Stomach (tissue), 8 donors: ENCODE measurements at regions not wholly inside any gene's neighbourhood (a gene's known extent, or its start where the extent isn't known, plus 50 kb on each side); places are given as distances from the start of the nearest gene placed in this dataset.

ENCODE experiments used
- DNase-seq, 2 donors: peaks; one replicate each; pipeline versions ENCODE4 v3.0.0 to v3.0.0-alpha.2; 2013 to 2019
- H3K27ac ChIP-seq, 5 donors: fragments of 200-600 bp in 4 of 5; sonication (generic) in 4 of 5; one replicate each; pipeline ENCODE4 v1.5.1; 2013 to 2019; ENCODE audit warnings: mild to moderate bottlenecking in 1 of 5, moderate library complexity in 1 of 5
- H3K27me3 ChIP-seq, 3 donors: fragments of 200-600 bp; sonication (generic); one replicate each; pipeline ENCODE4 v1.5.1; 2017 to 2019; ENCODE audit warnings: mixed run types in 1 of 3
- H3K36me3 ChIP-seq, 4 donors: fragments of 200-600 bp; sonication (generic); 1 replicate in 3 of 4; 2 replicates in 1 of 4; pipeline ENCODE4 v1.5.1; 2016 to 2019
- H3K4me1 ChIP-seq, 4 donors: fragments of 200-600 bp; sonication (generic); one replicate each; pipeline ENCODE4 v1.5.1; 2016 to 2019
- H3K4me3 ChIP-seq, 4 donors: fragments of 200-600 bp; sonication (generic) in 3 of 4; one replicate each; pipeline ENCODE4 v1.5.1; 2016 to 2019; ENCODE audit warnings: mild to moderate bottlenecking in 1 of 4
- H3K9me3 ChIP-seq, 4 donors: fragments of 200-600 bp; sonication (generic); one replicate each; pipeline ENCODE4 v1.5.1; 2016 to 2019
- EP300 ChIP-seq: sonication (generic); formaldehyde crosslinking; IDR thresholded peaks from one replicate; pipeline ENCODE4 v1.6.1; 2017; ENCODE audit warnings: antibody characterized with exemption
- POLR2A ChIP-seq, 4 donors: fragments of 450-650 bp; IDR thresholded peaks; one replicate each; pipeline ENCODE4 v1.6.1; 2016; ENCODE audit warnings: antibody characterized with exemption in 4 of 4, control low read depth in 2 of 4, mild to moderate bottlenecking in 1 of 4, moderate library complexity in 1 of 4
- POLR2AphosphoS5 ChIP-seq, 3 donors: sonication (generic); formaldehyde crosslinking; IDR thresholded peaks; one replicate each; pipeline ENCODE4 v1.6.1; 2016; ENCODE audit warnings: antibody characterized with exemption in 3 of 3
- WGBS, 5 donors: extraction: QIAGEN DNeasy Blood & Tissue Kit in 3 of 5; methylation state at CpG; one replicate each; pipeline versions ENCODE4 v1.1.5 to v1.1.7; 2013 to 2018; 5-methylcytosine and 5-hydroxymethylcytosine counted together
- intact Hi-C: fragments of 100-400 bp; cut with DNase I; formaldehyde crosslinking; loops from one replicate; pipeline ENCODE4 v1.15.1; 2023; ENCODE audit warnings: low total_unique reads
- TF ChIP-seq, protein P1 (sequence below), 7 experiments: fragments of 450-650 bp in 4 of 7; fragments of 200-600 bp in 3 of 7; sonication (generic) in 3 of 7; IDR thresholded peaks; one replicate each; pipeline ENCODE4 v1.5.1; 2016 to 2019; ENCODE audit warnings: antibody characterized with exemption in 7 of 7, control low read depth in 2 of 7, mild to moderate bottlenecking in 1 of 7
- donor health status: healthy with polysubstance abuse.
- donor health status: Bipolar disorder and iron deficiency.
- donor health status: healthy.

DNA sequence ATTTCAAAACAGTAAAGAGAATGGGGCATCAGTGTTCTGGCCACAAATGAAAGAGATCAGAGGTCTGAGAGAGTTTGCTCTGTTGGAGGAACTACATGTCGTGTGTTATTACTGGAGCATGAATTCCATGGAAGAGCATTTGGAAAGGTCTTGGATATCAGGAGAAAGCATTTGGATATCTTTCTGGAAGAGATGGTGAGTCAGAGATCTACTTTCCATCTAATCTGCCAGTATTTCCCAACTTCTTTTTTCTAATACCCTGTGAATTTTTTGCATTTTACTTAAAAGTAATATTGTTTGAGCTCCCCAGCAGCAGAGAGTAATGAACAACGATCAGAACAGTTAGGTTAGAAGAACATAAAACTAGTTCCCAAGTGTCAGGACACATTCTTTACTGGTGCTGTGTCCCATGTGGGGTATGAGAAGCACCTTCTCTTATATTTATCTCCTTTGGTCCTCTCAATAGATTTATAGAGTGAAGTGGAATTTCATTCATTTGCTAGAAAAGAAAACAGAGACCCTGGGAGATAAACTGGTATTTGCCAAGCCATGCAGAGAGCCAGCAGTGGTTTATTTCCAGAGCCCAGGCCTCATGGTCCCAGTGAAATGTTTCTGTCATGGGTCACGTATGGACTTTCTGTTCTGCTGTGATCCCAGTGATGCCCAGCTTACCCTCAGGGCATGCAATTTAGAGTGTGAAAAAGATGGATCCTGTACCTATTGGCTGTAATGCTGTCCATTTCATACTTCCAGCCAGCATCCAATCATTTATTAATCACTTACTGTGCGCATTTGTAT is 130.8 kb upstream of the NT5C1B start:
- TF ChIP-seq, protein P1, sequence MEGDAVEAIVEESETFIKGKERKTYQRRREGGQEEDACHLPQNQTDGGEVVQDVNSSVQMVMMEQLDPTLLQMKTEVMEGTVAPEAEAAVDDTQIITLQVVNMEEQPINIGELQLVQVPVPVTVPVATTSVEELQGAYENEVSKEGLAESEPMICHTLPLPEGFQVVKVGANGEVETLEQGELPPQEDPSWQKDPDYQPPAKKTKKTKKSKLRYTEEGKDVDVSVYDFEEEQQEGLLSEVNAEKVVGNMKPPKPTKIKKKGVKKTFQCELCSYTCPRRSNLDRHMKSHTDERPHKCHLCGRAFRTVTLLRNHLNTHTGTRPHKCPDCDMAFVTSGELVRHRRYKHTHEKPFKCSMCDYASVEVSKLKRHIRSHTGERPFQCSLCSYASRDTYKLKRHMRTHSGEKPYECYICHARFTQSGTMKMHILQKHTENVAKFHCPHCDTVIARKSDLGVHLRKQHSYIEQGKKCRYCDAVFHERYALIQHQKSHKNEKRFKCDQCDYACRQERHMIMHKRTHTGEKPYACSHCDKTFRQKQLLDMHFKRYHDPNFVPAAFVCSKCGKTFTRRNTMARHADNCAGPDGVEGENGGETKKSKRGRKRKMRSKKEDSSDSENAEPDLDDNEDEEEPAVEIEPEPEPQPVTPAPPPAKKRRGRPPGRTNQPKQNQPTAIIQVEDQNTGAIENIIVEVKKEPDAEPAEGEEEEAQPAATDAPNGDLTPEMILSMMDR (IDR thresholded peaks at IDR 0.05): no peak
- TF ChIP-seq EP300 (no peak), POLR2AphosphoS5 (IDR thresholded peaks at IDR 0.05) (no peak), POLR2A (IDR thresholded peaks at IDR 0.05) (no peak)
- intact Hi-C loops: no loop called here
- H3K36me3 ChIP-seq: no peaks in the 10 kb centered on the region
- DNase-seq: no peak
- H3K27me3 ChIP-seq: no peaks in the 10 kb centered on the region
- H3K4me3 ChIP-seq: no peak overlapping the region
- H3K27ac ChIP-seq: no peak overlapping the region
- H3K4me1 ChIP-seq: no peaks in the 10 kb centered on the region
- 82 to 91% (median 87%) methylated on average over 4 of the region's 4 CpGs for WGBS, 5 donors
- H3K9me3 ChIP-seq: no peaks in the 10 kb centered on the region

DNA sequence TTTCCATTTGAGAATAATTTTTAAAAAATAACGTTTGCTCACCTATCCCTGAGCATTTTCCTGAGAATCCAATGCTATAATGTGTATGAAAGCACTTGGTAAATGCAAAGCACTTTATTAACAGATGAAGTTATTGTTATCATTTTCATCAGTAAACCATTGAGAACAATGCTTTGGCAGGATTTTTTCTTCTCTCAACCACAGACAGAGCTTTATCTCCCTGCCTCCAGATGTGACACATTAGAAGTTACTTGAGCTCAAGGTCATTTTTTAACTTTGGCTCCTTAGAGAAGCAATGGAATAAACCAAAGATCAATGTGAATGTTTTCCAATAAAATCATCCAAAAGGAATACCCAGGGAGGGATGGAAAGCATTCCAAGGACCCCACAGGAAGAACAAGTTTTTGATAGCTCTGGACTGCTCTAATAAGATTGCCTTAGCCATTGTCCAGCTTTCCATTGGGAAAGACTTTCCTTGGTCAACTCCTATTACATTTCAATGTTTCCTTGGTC is 118.9 kb upstream of the NT5C1B start:
- Histone ChIP-seq H3K27ac (no peak overlapping the region), H3K4me3 (no peak overlapping the region), H3K4me1 (no peaks in the 10 kb centered on the region), H3K36me3 (no peaks in the 10 kb centered on the region), H3K9me3 (peaks cover 0 to 7% (median 3%) of the 10 kb centered on the region in 4 donors), H3K27me3 (no peaks in the 10 kb centered on the region)
- TF ChIP-seq POLR2AphosphoS5 (IDR thresholded peaks at IDR 0.05) (no peak), EP300 (no peak), POLR2A (IDR thresholded peaks at IDR 0.05) (no peak)
- TF ChIP-seq, protein P1 (IDR thresholded peaks at IDR 0.05): no peak
- DNase-seq: no peak
- WGBS, 5 donors: 0 to 41% (median 3%) methylated on average over 1 of the region's 1 CpG
- intact Hi-C loops: no loop called here

DNA sequence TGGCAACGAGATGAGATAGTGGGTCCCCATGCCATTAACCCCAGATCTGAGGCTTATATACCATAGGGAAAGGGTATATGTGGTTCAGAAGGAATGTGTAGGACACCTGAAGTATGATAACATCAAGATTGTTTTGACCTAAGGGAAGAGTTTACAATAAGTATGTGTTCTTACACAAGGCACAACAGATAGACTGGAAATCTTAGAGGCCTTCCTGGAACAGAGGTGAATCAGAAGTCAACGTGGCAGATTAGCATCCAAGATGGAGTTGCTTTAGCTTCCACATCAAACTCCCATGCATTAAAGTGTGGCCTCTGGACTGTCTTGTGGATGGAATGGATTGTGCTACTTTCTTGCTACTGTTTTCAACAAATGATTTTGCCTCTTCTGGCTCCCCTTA is 116.6 kb upstream of the NT5C1B start:
- TF ChIP-seq, protein P1 (IDR thresholded peaks at IDR 0.05): no peak
- TF ChIP-seq EP300 (no peak), POLR2AphosphoS5 (IDR thresholded peaks at IDR 0.05) (no peak)
- 86 to 91% (median 88%) methylated on average over 2 of the region's 2 CpGs for WGBS, 5 donors
- H3K36me3 ChIP-seq: no peaks in the 10 kb centered on the region
- H3K4me3 ChIP-seq: no peak overlapping the region
- H3K9me3 ChIP-seq: no peaks in the 10 kb centered on the region
- no peak overlapping the region for H3K27ac ChIP-seq
- no peaks in the 10 kb centered on the region for H3K27me3 ChIP-seq
- intact Hi-C loops: no loop called here
- no peak for DNase-seq
- no peaks in the 10 kb centered on the region for H3K4me1 ChIP-seq

DNA sequence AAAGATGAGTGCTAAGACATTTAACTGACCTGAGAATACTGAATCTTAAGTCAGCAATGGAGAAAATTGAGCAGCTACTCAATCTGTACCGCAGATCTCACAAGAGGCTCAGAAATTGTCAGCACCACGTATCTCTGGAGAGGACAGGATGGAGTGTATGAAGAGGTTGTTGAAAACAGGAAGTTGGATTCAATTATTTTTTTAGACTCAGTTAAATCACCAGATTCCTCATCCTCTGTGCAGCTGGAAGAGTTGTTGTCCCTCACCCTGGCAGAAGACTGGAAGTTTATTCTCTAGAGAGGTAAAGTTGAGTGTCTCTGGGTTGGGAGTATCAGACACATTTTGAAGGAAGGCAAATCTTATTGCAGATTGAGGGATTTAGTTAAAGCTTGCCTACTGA is 114.9 kb upstream of the NT5C1B start:
- intact Hi-C loops: no loop called here
- 65 to 89% (median 71%) methylated on average over 2 of the region's 2 CpGs for WGBS, 5 donors
- Histone ChIP-seq H3K4me1 (no peaks in the 10 kb centered on the region), H3K36me3 (no peaks in the 10 kb centered on the region), H3K27me3 (no peaks in the 10 kb centered on the region), H3K4me3 (no peak overlapping the region), H3K9me3 (no peaks in the 10 kb centered on the region), H3K27ac (no peak overlapping the region)
- DNase-seq: no peak
- TF ChIP-seq, protein P1 (IDR thresholded peaks at IDR 0.05): no peak
- TF ChIP-seq POLR2A (IDR thresholded peaks at IDR 0.05) (no peak), POLR2AphosphoS5 (IDR thresholded peaks at IDR 0.05) (no peak), EP300 (no peak)
